GM20000 (cell line): ENCODE measurements at regions not wholly inside any gene's neighbourhood (a gene's known extent, or its start where the extent isn't known, plus 50 kb on each side); places are given as distances from the start of the nearest gene placed in this dataset.

ENCODE experiments used
- DNase-seq: peaks from one replicate; pipeline ENCODE4 v3.0.0; 2012; ENCODE audit warnings: low spot score
- CTCF ChIP-seq: IDR thresholded peaks from 2 replicates; pipeline ENCODE4 v1.5.1; 2012; ENCODE audit warnings: mild to moderate bottlenecking, control low read depth; ENCODE audit errors: extremely low read depth, missing control alignments

GRCh38 chr12:74847169-74847568 lies 309.5 kb downstream of the ATXN7L3B start:
- TF ChIP-seq CTCF: no peak
- DNase-seq: no peak

DNA sequence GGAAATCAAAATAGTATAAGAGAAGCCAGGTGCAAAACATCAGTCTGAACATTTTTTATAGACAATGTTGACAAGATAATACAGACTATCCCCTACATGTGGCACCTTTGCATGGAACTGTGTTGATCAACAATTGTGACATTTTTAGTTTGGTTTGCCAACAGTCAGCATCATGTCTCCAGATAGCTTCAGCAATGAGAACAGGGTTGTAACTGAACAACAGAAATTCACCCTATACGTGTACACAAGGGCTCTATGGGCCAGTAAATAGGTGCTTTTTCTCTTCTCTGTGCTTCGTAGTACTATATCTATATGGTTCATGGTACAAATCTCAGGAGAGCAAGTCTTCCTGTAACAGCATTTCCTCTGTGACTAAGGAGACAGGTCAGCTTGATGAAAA lies 310.4 kb downstream of the ATXN7L3B start:
- no peak for TF ChIP-seq CTCF
- DNase-seq: no peak

- DNase-seq: no peak
- TF ChIP-seq CTCF: no peak
Measured at GRCh38 chr12:74849801-74850200, 312.2 kb downstream of the ATXN7L3B start.

DNA sequence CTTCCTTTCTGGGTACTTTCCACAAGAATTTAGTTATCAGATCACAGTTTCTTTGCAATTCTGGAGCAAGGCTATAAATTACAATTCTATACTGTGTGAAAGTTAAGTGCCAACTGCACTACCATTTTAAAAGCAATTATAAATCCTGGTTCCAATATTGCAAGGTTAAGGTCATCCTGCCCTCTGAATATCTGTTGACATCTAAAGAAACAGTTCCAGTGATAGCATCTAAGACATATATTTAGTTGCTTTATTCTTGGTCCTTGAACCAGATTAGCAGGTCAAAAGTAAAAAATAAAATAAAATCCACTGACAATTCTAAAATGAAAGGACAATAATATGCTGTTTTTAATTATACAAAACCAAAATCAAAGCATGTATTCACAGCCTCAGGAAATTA lies 334.2 kb downstream of the ATXN7L3B start:
- no peak for DNase-seq
- TF ChIP-seq CTCF: no peak

DNA sequence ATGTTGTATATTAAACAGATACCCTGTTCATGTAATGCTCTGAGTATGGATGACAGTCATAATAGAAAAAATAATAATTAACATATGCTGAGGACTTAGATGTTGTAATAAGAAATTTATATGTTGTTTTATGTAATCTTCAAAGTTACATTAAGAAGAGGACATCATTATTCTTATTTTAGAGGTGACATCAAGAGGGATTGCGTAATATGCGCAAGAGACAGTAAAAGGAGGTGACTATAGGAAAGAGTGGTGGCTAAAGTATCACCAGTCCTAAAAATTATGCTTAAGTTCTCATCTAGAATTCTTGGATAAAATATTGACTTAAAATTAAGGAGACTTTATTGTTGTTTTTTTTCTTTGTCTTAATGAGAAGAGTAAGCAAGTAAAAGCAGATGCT lies 323.9 kb downstream of the KCNC2 start:
- no peak for TF ChIP-seq CTCF
- DNase-seq: no peak

DNA sequence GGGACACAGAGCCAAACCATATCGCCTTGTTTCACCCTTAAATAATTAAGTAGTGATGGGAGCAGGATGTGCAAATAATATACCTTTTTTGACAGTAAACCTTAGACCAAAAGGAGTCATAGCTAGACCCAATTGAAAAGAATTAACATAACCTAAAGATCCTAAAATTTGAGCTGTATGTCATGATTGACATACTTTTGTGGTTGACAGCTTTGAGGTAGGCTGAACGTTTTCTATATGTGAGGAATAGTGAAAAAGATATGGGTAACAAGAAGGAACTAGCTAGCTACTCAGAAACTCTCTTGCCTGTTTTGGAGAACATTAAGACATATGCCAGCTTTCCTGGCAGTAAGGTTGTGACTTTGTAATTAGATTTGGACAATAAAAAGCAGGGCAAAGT lies 320.6 kb downstream of the KCNC2 start:
- TF ChIP-seq CTCF: no peak
- no peak for DNase-seq

GRCh38 chr12:74889563-74890236 lies 319.9 kb downstream of the KCNC2 start:
- DNase-seq: no peak
- TF ChIP-seq CTCF: no peak
